Fibroblast of skin of back (primary cell): ENCODE measurements at regions not wholly inside any gene's neighbourhood (a gene's known extent, or its start where the extent isn't known, plus 50 kb on each side); places are given as distances from the start of the nearest gene placed in this dataset.
A peak's percentile ranks its signal among the peaks of the same experiment; 100 is the strongest.

Source experiments
- DNase-seq: peaks from one replicate; pipeline ENCODE4 v3.0.0-alpha.2; 2013

DNA sequence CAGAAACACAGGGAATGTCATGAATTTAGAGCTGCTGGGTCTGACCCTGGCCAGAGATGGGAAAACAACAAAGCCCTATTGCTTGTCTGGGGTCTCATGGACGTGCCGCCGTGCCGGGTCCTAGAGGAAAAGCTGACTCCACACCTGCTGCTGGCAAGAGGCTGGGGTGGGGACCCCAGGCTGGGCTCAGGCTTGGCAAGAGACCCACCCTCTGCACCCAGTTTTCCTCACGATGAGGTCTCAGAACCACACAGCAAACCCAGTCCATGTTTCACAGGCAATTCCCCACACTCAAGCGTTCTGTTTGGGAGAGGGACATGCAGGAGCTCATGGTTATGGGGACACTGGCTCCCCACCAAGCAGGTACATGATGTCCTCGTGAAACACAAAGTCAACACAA lies 367.3 kb upstream of the SALL3 start:
- no peak for DNase-seq

DNA sequence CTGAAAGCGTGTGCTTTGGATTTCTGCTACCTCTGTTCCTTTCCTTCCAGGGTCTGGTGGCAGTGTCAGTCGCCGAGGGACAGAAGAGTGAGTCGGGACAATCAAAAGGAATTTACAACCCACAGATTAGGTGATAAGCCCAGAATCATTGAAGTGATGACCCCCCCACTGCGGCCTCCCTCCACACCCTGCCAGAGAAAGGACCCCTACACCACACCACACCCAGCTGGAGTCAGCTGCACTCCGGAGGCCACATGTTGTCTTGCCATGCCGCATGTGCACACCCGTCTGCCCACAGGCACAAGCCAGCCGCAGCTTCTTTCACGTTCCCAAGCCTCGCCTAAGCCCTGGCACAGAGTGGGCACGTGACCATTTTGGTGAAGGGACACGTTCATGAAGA lies 366.8 kb upstream of the SALL3 start:
- DNase-seq: no peak

DNA sequence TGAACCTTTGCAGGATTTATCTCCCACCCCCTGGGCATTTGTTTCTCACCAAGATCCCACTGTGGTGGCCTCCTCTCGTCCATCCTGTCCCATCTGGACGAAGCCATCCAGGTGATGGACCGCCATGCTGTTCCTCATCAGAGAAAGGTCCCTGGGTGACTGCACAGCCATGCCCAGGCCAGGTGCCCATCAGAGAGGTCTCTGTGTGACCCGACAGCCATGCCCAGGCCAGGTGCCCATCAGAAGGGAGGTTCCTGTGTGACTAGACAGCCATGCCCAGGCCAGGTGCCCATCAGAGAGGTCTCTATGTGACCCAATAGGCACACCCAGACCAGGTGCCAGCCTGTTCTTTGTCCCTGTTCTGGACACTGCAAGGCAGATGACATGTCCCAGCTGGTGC lies 360.9 kb upstream of the SALL3 start:
- no peak for DNase-seq

DNA sequence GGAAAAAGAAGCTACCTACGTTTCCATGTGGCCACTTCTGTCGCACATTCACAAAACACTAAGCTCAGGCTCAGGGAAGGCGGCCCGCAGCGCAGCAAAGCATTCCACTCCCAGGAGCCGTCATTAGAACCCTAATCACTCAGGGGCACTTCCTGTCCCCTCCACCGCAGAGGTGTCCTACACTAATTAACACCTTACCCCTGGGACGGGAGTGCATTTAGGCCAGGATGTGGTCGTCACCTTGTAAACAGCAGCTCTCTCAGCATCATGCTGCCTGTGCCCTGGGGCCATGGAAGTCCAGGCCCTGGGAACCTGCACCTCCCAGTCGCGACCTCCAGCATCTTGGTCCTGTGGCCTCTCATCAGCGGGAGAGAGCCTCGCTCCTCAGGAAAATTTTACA lies 359.8 kb upstream of the SALL3 start:
- DNase-seq: no peak

DNA sequence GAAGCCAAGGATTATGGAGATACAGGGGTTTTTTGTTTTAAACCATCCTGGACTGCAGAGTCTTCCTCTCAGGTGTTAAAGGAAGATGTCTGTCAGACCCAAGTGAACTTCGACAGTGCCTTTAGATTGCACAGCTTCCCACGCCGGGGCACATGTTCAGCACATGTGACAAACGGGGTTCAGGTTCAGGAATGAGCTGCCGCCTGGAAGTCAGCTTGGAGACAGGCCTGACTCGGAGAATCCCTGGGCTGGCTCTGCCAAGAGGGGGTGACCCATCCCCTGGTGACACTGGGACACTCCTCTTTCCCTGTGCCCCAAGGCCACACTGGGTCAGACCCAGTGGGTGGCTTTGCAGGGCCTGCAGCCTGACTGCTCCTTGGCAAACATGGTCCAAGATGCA lies 359.3 kb upstream of the SALL3 start:
- DNase-seq: no peak

DNA sequence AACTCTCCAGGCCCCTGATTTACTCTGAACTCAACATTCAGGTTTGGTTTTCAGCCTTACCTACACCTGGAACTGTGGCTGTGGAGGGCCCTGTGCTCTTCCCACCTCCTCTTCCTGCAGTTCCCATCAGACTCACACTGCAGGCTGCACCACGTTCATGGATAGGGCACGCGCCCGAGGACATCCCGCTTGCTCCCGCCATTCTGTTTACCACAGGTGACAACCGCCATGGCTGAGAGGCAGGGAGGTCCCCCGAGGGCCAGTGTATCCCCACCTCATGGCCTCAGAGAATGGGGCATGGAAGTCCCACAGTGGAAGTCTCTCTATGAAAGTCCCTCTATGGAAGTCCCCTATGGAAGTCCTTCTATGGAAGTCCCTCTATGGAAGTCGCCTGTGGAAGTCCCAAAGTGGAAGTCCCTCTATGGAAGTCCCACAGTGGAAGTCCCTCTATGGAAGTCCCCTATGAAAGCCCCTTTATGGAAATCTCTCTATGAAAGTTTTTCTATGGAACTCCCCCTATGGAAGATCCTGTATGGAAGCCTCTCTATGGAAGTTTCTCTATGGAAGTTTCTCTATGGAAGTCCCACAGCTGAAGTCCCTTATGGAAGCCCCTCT lies 358.4 kb upstream of the SALL3 start:
- no peak for DNase-seq

DNA sequence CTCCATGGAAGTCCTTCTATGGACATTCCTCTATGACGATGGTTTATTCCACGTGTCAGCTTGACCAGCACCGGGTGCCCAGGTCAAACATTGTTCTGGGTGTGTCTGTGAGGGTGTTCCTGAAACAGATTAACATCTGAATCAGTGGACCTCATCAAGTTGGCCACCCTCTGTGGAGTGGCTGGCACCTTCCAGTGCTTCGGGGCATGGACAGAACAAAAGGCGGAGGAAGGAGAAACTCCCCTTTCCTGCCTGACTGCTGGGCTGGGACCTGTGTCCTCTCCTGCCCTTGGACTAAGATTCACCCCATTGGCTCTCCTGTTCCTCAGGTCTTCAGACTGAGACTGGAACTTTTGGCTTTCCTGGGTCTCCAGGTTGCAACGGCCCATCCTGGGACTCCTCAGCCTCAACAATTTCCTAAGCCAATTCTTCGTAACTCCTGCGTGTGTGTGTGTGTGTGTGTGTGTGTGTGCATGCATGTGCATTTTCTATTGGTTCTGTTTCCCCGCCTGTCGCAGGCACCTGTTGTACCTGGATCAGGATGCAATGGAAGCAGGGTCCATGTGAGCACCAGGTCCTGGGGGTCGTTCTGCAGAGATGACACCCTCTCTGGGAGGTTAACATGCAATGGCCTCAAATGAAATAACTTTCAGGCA lies 357.2 kb upstream of the SALL3 start:
- DNase-seq: no peak

DNA sequence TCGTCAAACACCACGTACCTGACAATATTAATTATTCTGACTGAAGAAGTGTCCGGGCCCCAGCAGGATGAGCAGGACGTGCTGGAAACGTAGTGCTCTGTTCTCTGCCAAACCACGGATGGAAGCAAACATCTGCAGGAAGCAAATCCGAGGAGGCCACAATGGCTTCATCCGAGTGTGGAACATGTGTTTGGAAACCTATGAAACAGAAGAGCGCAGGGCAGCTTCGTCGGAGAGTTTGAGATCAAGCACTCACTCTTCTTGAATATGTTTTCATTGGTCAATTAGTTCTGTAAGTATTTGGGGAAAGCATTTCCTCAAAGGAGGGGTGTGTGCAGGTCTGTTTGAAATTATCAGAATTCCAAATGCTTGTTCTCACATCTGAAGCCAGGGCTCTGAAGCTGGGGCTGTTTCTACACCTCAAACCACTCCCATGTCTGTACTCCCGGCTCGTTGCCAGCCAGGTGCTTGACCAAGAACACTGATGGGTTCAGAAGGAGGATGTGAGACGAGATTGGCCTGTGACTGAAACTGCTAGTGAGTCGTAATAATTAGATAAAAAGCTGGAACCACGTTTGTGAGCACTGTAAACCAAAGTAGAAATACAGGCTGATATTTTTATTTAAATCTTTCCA lies 356.6 kb upstream of the SALL3 start:
- no peak for DNase-seq

DNA sequence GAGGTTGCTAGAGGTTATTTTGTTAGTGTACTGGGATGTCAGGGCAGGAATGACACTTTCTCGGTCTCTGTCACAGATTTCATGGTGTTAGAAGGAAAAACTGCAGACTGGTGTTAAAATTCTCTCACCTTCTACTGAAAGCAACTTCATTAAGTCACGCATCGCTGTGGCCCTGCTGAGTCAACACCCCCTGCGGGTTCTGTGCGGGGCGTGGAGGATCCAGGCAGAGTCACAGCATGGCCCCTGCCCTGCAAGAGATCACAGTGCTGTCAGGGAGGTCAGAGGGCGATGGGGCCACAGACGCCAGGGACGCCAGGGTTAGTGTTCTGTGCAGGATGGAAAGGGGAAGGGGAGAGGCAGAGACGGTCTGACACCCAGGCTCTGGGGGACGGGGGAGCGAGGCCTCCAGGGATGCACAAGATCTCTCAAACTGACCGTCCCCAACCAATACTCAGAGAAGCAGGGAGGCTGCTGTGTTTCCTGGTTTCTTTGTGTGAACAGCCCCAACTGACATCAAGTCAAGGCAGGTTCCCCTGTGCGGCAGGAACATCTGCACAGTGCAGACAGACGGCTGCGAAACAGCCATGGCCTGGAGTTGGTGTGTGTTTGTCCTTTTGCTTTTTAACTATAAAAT lies 354.9 kb upstream of the SALL3 start:
- no peak for DNase-seq

DNA sequence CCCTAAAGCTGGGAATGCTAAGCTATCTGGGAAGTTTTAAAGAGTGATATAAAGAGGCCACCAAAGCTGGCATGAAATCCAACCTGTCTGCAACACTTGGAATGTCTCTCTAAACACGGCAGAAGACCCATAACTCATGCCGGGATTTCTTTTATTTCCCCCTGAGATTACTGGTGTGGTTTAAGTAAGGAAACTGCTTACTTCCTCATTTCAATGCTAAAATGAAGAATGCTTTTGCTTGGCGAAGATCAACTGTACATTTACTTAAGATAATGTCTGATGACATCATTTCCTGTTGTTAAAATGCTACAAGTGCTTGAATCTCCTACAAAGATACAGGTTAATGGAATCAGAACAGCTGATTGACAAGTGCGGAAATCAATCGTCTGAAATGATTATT lies 353.8 kb upstream of the SALL3 start:
- no peak for DNase-seq

DNA sequence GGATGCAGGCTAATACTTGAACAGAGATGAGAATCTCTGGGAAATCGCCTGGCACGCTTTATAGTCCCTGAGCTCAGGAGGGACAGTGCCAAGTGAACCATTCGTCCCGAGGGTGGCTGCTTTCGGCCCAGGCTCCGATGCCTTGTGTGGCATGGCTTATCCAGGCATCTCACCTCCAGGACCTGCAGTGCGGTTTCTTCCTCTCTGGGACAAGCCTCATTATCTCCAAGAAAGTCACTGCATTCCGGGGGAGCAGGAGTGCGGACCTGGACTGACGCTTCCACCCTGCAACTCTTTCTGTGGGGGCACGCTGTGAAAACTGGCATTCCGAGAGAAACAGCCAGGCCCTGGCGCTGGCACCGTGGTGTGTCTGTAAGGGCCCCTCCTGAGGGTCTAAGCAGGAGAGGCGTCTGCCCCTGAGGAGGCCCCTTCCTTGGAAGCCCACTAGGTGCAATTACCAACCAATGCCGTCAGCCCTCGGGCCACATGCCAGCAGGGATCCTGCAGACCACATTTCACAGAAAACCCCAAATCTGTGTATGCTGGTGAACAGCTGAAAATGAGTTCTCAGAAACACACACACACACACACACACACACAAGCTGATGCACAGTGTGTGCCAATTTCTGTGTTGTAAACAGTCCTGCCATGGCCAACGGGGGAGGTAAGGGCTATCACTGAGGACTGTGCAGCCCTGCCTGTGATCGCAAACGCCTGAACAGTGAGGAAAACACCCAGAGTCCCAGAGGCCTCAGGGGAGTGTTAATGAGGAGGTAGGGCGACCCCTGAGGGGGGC lies 351.9 kb upstream of the SALL3 start:
- no peak for DNase-seq

DNA sequence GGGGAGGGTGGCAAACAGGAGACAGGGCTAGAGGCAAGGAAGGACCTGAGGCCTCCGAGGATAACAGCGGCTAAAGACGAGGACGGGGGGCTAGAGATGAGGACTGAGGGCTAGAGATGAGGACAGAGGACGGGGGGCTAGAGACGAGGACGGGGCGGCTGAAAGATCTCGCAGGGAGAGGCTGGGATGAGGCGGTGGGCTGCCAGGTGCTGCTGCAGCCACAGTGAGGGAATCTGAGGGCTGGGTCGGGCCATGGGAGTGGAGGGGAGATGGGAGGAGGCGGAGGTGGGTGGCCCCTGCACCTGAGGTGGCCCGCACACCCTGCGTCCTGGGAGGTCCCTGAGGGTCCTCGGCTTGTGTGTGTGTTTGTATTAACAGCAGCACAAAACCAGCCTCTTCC lies 350.2 kb upstream of the SALL3 start:
- no peak for DNase-seq

DNA sequence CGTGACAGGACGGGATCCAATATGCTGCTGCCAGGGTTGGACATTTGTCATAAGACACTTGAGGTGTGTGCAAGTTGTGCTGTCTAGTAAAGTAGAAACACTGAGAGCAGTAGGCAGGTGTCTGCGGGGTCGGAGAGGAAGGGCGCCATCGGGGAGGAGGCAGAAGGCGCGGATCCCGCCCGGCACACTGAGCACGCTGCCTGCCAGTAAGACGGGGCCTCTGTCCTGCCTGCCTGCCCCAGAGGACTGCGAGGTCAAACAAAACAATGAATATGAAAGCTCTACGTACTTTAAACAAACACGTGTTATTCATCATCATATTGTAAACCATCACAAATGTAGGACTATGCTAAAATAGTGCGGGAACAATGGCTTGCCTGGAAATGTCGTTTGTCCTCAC lies 349.3 kb upstream of the SALL3 start:
- DNase-seq: no peak

DNA sequence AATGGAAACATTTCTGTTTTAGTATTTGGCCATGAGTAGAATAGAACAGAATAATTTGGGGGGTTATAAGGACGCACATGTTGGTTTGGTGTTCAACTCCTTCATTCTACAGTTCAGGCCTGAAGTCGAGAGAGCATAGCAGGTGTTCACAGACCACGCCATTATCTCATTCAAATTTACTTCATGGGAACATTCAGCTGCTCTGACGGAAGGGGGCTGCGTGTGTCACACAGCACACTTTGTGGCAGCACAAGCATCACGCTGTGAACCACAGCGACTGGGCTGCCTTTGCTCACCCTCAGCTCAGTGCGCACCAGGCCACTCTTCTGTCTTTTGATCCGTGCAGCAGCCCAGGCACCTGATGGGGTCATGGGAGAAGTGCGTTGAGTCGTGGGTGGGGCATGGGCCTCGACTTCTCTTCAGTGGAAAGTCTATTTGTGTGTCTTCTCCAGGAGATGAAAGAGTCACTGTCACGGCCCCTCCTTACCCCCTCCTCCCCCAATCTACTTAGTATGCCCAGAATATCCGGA lies 348.6 kb upstream of the SALL3 start:
- no peak for DNase-seq

DNA sequence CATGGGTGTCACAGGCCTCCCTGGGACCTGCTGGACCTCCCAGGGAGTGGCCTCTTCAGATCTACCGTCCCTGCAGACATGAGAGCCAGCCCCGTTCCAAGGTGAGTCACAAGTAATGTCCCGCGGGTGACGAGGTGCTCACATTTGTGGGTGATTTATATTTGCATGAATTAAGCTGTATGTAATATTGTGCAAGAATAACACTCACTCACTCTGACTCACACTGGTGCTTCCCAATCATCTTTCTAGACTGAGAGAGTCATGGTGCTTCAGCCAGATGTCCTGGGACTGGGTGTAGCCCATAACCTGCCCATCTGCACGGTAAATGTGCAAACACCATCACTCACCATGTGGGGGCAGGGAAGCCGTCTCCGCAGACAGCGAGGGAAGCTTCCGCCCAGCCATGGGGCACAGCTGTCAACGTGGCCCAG lies 347.5 kb upstream of the SALL3 start:
- peak; percentile 5 for DNase-seq

DNA sequence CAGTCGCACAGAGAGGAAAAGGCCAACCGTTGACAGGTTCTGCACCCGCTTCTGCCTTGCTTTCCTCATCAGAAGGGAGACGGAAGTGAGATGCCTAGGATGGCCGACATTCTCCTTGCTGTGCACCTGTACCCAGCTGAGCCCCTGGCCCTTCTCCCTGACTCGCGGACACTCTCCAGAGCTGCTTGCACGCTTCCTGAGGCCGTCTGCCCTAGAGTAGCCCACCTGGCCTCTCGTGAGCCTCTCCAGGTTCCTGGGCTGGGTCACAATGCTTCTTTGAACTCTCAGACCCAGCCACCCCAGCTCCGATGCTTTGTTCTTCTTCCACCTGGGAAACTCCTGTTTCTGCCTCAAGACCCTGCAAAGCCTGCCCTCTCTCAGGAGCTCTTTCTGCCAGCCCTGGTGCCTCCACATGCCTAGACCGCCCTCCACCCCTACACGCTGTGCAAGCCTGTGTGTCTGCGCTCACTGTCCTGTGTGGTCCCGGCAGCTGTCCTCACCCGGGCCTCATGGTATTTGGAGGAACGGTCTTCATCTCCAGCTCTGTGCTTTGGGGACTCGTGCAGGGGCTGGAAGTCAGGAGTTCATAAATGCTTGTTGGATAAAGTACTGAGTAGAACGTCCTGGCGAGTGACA lies 345.4 kb upstream of the SALL3 start:
- DNase-seq: no peak

DNA sequence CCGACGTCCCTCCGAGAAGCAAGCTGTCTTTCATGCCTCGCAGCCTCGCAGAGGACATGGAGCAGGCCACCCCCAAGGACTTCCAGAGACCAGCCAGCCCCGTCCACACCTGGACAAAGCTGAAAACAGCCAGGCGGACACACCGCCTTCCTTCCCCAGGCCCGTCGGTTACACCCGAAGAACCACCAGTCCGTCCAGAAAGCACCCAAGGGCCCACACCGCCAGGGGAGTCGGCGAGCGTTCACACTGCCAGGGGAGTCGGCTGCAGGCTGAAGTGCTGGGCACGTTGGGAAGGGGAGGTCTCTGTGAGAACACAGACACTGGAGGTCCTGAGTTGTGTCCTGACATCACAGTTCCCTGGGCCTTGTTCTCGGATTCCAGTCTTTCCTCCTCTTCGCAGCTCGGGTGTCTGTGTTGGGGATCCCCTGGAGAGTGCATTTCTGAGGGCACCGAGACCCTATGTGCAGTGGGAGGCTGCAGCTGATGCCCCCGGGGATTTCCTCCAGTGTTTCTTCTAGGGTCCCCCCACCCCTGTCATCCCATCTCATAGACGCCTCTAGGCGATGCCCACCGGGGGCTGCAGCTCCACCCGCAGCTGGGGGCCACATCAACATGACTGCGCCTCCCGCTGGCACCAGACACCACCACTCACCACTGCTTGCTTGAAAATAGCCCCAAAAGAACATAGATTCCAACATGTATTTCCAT lies 344.4 kb upstream of the SALL3 start:
- no peak for DNase-seq

DNA sequence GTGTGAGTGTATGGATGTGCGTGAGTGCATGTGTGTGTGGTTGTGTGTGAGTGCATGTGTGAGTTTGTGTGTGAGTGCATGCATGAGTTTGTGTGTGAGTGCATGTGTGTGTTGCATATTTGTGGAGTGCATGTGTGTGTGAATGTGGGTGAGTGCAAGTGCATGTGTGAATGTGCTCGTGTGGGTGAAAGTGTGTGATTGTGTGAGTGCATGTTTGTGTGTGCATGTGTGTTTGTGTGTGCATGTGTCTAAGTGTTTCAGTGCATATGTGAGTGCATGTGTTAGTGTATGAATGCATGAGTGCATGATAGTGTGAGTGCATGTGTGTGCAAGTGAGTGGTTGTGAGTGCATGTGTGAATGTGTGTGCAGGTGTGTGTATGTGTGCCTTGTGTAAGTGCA lies 343.4 kb upstream of the SALL3 start:
- DNase-seq: no peak

DNA sequence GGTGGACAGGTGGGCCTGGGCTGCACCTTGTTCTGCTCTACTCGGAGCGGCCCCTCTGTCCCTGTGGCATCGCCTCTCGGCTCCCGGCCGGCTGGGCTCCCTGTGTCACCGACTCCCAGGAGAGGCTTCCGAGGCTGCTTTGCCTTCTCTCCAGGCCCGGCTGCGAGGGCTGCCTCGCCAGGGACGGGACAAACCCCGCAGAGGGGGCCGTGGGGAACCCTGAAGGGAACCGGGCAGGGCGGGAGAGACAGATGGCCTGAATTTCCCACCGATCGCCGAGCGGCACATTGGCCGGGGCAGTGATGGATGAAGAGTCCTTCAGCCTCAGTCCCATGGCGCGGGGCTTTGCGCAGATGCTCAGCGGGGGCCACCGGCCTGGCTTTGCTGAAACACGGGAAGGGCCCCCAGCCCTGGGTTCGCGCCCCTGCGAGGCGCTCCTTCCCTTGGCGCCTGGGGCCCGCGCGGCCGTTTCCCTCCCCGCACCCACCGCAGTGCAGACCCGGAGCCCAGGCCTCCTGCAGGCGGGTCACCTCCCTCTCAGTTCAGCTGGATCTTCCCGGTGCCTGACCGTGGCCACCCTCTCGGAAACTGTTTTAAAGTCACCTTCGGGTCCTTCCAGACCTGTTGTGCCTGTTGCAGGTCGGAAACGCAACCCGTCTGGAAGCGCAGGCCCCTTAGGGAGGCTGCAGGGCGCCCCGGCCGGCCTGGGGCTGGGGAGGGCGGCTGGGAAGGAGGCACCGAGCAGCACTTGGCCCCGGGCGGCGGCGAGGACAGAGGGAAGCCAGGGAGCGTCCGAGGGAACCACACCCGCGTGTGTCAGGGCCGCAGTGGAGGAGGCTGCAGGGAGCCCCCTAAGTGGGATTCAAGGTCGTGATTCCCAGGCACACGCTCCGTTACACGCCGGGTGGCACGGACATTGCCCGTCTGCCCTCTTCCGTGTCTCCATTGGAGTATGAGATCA lies 341.9 kb upstream of the SALL3 start:
- no peak for DNase-seq
